DMS 273 treated with DMSO at 0.1 percent for 48 hours (cell line): ENCODE measurements at regions not wholly inside any gene's neighbourhood (a gene's known extent, or its start where the extent isn't known, plus 50 kb on each side); places are given as distances from the start of the nearest gene placed in this dataset.
A peak's percentile ranks its signal among the peaks of the same experiment; 100 is the strongest.
"Not testable (repeated sequence)": the region's sequence is repeated elsewhere in the genome, so short reads cannot be mapped to it uniquely, and the experiment has no call there.

Source experiments
- DNase-seq: peaks from one replicate; lab custom pipeline; 2025; lab: John Stamatoyannopoulos, UW

GRCh38 chr10:125554016-125554703 is 128.8 kb downstream of the TEX36 start:
- no peak for DNase-seq

DNA sequence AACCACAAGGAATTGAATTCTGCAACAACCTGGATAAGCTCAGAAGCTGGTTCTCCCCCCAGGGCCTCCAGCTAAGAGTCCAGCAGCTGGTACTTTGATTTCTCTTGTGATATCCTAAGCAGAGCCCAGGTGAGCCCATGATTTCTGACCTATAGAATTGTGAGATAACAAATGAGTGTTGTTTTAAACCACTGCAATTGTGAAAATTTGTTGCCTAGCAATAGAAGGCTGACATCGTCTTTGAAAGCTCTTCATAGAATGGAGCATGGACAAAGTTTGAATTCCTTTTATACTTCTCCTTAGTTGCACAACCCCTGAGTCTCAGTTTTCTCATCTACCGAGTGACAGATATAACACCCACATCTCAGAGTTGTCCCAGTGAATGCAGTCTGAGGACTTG is 129.9 kb downstream of the TEX36 start:
- DNase-seq, result no peak

DNA sequence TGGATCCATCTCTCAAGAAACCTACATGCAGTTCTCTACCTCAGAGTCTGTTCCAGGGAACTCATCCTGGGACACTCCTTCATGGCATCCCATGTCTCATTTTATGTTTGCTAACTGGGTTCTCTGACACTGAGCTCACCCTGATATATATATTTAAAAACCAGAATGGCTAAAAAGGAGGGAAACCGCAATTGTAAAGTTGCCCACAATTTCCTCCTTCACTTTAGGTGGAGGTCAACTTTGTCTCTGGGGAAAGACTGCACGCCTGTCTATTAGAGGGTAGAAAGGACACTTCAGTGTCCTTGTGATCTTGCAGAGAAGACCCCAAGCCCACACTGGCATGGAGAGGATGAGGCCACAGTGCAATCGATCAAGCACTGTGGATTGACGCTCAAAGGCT is 131.7 kb downstream of the TEX36 start:
- DNase-seq, result no peak

- DNase-seq, result no peak
Observed at GRCh38 chr10:125550362-125550761, 132.6 kb downstream of the TEX36 start.

DNA sequence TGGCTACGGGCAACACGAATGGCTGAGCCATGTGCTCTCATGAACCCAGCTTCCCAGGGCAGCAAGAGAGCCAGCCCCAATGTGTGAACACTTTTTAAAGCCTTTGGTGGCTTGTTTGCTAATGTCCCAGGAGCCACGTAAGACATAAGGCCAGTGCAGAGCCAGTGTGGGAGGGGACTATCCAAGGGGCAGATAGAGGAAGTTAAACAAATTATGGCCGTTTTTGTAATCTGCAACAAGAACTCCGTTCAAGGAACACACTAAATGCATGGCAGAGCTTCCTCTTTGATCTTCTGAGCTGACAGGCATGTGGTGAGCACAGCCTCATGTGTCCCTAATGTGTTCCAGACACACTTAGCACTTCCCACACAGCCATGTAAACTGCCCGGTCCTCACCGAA is 133.3 kb downstream of the TEX36 start:
- no peak for DNase-seq

DNA sequence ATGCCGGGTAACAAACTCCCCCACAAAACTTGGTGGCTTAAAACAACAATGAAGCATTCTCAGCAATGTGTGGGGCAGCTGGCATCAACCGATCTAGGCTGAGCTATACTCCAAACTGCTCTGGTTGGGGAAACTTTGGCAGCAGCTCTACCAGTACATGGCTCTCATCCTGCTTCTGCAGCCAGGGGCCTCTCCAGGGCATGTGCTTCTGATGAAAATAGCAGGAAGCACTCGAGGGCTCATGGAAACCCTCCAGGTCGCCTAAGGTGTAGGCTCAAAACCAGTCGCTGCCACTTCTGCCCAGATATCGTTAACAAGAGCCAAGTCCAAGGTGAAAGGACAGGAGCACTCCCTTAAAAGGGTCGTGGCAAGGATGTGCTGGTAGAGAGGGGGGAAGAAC is 134.1 kb downstream of the TEX36 start:
- no peak for DNase-seq

- no peak for DNase-seq
Observed at GRCh38 chr10:125548356-125548755, 134.6 kb downstream of the TEX36 start.

GRCh38 chr10:125547010-125547650 is 135.8 kb downstream of the TEX36 start:
- no peak for DNase-seq

DNA sequence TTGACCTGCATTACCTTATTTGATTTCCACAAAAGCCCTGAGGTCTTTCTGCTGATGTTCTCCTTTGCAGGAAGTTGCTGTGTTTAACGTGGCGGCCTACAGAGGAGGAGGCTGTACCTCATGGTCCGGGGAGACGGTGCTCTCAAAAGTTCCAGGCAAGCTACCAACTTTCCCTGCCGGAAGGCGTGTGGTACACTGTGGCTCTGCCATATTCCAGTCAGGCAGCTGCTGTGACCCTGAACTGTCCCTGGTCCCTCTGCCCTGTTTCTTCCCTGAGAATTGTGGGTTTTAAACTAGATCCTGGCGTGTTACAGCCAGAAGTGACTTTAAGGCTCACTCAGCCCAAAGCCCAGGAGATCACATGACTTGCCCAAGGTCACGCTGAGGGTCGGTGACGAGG is 139.2 kb downstream of the TEX36 start:
- no peak for DNase-seq

GRCh38 chr10:125538947-125539731 is 143.8 kb downstream of the TEX36 start:
- DNase-seq, result peak; percentile 58

- no peak for DNase-seq
Observed at GRCh38 chr10:125536236-125536635, 146.7 kb downstream of the TEX36 start.

DNA sequence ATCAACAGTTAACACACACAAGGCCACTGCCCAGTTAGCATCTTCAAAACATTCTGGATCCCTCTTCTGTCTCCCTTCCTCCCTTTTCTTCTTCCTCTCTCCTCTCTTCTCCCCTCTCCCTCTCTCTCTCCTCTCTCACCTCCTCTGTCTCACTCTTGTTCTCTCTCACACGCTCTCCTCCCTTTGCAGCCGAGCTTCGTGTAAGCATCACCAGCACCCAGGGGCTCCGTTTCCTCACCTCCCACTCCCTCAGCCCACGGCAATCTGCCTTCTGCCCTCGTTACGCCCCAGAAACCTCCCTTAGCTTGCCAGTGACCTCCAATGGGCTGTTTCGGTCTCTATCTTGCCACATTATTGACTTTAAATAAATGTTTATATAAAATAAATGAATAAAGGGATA is 147.4 kb downstream of the TEX36 start:
- no peak for DNase-seq

- DNase-seq, result no peak
Observed at GRCh38 chr10:125534515-125534914, 148.4 kb downstream of the TEX36 start.

GRCh38 chr10:125533866-125534265 is 149.1 kb downstream of the TEX36 start:
- DNase-seq, result peak; percentile 2

GRCh38 chr10:125531465-125531864 is 151.5 kb downstream of the TEX36 start:
- peak; percentile 0 for DNase-seq

DNA sequence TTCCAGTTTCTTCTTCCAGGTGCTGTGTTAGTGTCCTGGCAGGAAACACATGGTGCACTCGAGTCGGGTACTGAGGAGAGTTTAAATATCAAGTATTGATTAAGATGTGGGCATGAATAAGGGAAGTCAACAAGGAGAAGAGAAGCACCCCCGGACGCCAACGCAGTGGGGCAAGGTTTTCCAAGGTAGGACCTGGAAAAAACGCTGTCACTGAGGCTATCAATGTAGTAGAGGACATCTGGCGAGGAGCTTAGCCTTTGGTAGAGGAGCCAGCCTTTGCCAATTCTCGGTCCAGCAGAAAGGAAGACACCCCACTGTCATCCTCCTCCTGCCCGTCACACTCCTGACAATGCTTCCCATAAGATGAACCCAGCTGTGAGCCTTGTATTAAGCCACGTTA is 159.6 kb downstream of the TEX36 start:
- DNase-seq, result no peak

- DNase-seq, result no peak
Observed at GRCh38 chr10:125521721-125522680, 161.0 kb downstream of the TEX36 start.

DNA sequence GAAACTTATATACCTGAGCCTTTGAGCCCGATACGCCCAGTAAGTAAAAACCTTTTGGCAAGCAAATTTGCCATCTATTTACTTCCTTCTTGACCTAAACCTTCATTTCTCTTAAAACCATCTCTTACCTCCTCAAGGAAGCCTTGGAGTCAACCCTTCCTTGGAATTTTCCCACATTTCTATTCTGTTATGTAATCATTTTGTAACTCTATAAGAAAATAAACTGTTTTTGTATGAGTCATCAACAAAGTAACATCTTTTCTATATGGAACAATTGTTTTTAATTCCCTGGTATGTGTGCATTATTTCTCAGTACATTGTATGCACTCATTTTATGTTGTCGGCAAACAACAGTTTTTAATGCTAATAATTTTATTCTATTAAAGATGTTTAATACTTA is 162.0 kb downstream of the TEX36 start:
- DNase-seq, result no peak

DNA sequence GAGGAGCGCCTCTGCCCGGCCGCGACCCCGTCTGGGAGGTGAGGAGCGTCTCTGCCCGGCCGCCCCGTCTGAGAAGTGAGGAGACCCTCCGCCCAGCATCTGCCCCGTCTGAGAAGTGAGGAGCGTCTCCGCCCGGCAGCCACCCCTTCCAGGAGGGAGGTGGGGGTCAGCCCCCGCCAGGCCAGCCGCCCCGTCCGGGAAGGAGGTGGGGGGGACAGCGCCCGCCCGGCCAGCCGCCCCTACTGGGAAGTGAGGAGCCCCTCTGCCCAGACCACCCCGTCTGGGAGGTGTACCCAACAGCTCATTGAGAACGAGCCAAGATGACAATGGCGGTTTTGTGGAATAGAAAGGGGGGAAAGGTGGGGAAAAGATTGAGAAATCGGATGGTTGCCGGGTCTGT is 164.6 kb downstream of the TEX36 start:
- not testable (repeated sequence) for DNase-seq

GRCh38 chr10:125515571-125515970 is 167.4 kb downstream of the TEX36 start:
- no peak for DNase-seq

- no peak for DNase-seq
Observed at GRCh38 chr10:125514206-125515162, 168.5 kb downstream of the TEX36 start.
